CD14-positive monocyte (primary cell): ENCODE measurements at regions not wholly inside any gene's neighbourhood (a gene's known extent, or its start where the extent isn't known, plus 50 kb on each side); places are given as distances from the start of the nearest gene placed in this dataset.

Source experiments
- DNase-seq, 3 donors: peaks; one replicate each; pipeline ENCODE4 v3.0.0-alpha.2; 2011 to 2022
- H2AFZ ChIP-seq: 2 replicates; pipeline ENCODE4 v1.6.0; 2012; ENCODE audit warnings: mild to moderate bottlenecking, low read depth, low read length, inconsistent platforms; ENCODE audit not compliant: insufficient read depth, poor library complexity, severe bottlenecking
- H3K27ac ChIP-seq, 2 donors: 1 replicate in 1 of 2; 2 replicates in 1 of 2; pipeline ENCODE4 v1.5.1; 2012 to 2013; ENCODE audit warnings: low read length in 2 of 2, control low read depth in 1 of 2, inconsistent platforms in 1 of 2, low read depth in 1 of 2, mild to moderate bottlenecking in 1 of 2
- H3K27me3 ChIP-seq, 2 donors: one replicate each; pipeline versions ENCODE4 v1.6.0 to v1.6.1; 2011 to 2013; ENCODE audit warnings: low read length in 2 of 2; ENCODE audit not compliant: control insufficient read depth in 2 of 2, insufficient read depth in 2 of 2
- H3K36me3 ChIP-seq, 2 donors: replicated peaks in 1 of 2; 1 replicate in 1 of 2; 2 replicates in 1 of 2; pipeline versions ENCODE4 v1.5.1 to v1.6.1; 2012 to 2013; ENCODE audit warnings: low read length in 2 of 2, control low read depth in 1 of 2, inconsistent platforms in 1 of 2, mild to moderate bottlenecking in 1 of 2; ENCODE audit not compliant: insufficient read depth in 2 of 2, control insufficient read depth in 1 of 2
- H3K4me1 ChIP-seq, 2 donors: 1 replicate in 1 of 2; 2 replicates in 1 of 2; pipeline versions ENCODE4 v1.5.1 to v1.6.1; 2012 to 2013; ENCODE audit warnings: low read length in 2 of 2, control low read depth in 1 of 2, inconsistent platforms in 1 of 2, mild to moderate bottlenecking in 1 of 2, moderate library complexity in 1 of 2; ENCODE audit not compliant: insufficient read depth in 2 of 2, control insufficient read depth in 1 of 2
- H3K4me2 ChIP-seq: replicated peaks from 2 replicates; pipeline ENCODE3; 2012; ENCODE audit warnings: low read length, moderate library complexity, mild to moderate bottlenecking; ENCODE audit not compliant: poor library complexity, severe bottlenecking; ENCODE audit errors: extremely low read depth
- H3K4me3 ChIP-seq, 3 experiments: fragments of 200-600 bp in 1 of 3; sonication (generic) in 1 of 3; replicated peaks in 1 of 3; 1 replicate in 2 of 3; 2 replicates in 1 of 3; pipeline ENCODE4 v1.5.1; 2011 to 2013; ENCODE audit warnings: low read length in 3 of 3, mild to moderate bottlenecking in 3 of 3, control low read depth in 2 of 3, low read depth in 2 of 3, inconsistent platforms in 1 of 3, moderate library complexity in 1 of 3
- H3K79me2 ChIP-seq: 2 replicates; pipeline ENCODE4 v1.6.0; 2012; ENCODE audit warnings: mild to moderate bottlenecking, control low read depth, inconsistent platforms, low read length, moderate library complexity; ENCODE audit not compliant: insufficient read depth
- H3K9ac ChIP-seq: 2 replicates; pipeline ENCODE4 v1.6.0; 2017; ENCODE audit warnings: low read length, mild to moderate bottlenecking; ENCODE audit not compliant: insufficient read depth, poor library complexity, severe bottlenecking
- H3K9me3 ChIP-seq, 2 donors: replicated peaks in 1 of 2; 1 replicate in 1 of 2; 2 replicates in 1 of 2; pipeline versions ENCODE4 v1.5.1 to v1.6.1; 2012 to 2013; ENCODE audit warnings: low read length in 2 of 2, control low read depth in 1 of 2; ENCODE audit not compliant: control insufficient read depth in 1 of 2, insufficient read depth in 1 of 2
- H4K20me1 ChIP-seq: 2 replicates; pipeline ENCODE4 v1.6.0; 2012; ENCODE audit warnings: mild to moderate bottlenecking, low read length, control low read depth, moderate library complexity; ENCODE audit not compliant: insufficient read depth
- H3K27ac Mint-ChIP-seq, 7 donors: one replicate each; pipeline ENCODE4 v1.8.0; 2020; ENCODE audit warnings: mild to moderate bottlenecking in 7 of 7, mixed read lengths in 7 of 7, moderate library complexity in 6 of 7, inconsistent platforms in 2 of 7
- H3K27me3 Mint-ChIP-seq, 3 donors: one replicate each; pipeline ENCODE4 v1.8.0; 2021 to 2022; ENCODE audit warnings: low read depth in 3 of 3, mild to moderate bottlenecking in 3 of 3, mixed read lengths in 3 of 3, moderate library complexity in 3 of 3, inconsistent platforms in 1 of 3
- H3K36me3 Mint-ChIP-seq, 2 donors: one replicate each; pipeline ENCODE4 v1.8.0; 2020; ENCODE audit warnings: mixed read lengths in 2 of 2, inconsistent platforms in 1 of 2, mild to moderate bottlenecking in 1 of 2
- H3K4me1 Mint-ChIP-seq: one replicate; pipeline ENCODE4 v1.8.0; 2020; ENCODE audit warnings: mild to moderate bottlenecking, mixed read lengths
- H3K4me3 Mint-ChIP-seq, 2 donors: one replicate each; pipeline ENCODE4 v1.8.0; 2020; ENCODE audit warnings: mild to moderate bottlenecking in 2 of 2, mixed read lengths in 2 of 2, moderate library complexity in 1 of 2
- H3K9me3 Mint-ChIP-seq, 7 donors: one replicate each; pipeline ENCODE4 v1.8.0; 2020 to 2022; ENCODE audit warnings: mixed read lengths in 7 of 7, mild to moderate bottlenecking in 6 of 7, moderate library complexity in 6 of 7, inconsistent platforms in 2 of 7
- CTCF ChIP-seq: fragments of 200-600 bp; IDR thresholded peaks from one replicate; pipeline ENCODE4 v1.8.0; 2022; ENCODE audit warnings: antibody characterized with exemption, mild to moderate bottlenecking
- WGBS: methylation state at CpG from one replicate; pipeline ENCODE4 v1.1.5; 2013; ENCODE audit warnings: missing lambda C conversion rate; ENCODE audit not compliant: insufficient coverage; 5-methylcytosine and 5-hydroxymethylcytosine counted together
- intact Hi-C, 2 donors: fragments of 100-400 bp; cut with micrococcal nuclease; formaldehyde crosslinking; loops; one replicate each; pipeline versions ENCODE4 v1.15.0 to v1.15.1; 2023

- H3K4me3 ChIP-seq = no peak overlapping the region
- H3K36me3 Mint-ChIP-seq = no peaks in the 10 kb centered on the region
- H2AFZ ChIP-seq = no peak overlapping the region
- H3K9ac ChIP-seq = no peak overlapping the region
- intact Hi-C loops = no loop called here
- WGBS = 86% methylated on average over 1 of the region's 4 CpGs
- H3K27me3 ChIP-seq = no peaks in the 10 kb centered on the region
- no peak overlapping the region for H3K27ac ChIP-seq
- H3K4me1 Mint-ChIP-seq = no peaks in the 10 kb centered on the region
- H3K36me3 ChIP-seq = no peaks in the 10 kb centered on the region
- TF ChIP-seq CTCF = no peak
- no peak for DNase-seq
- H3K4me3 Mint-ChIP-seq = no peak overlapping the region
- H3K4me2 ChIP-seq = no peak overlapping the region
- H3K9me3 Mint-ChIP-seq = peaks cover 0 to 3% (median 0%) of the 10 kb centered on the region in 7 donors
- H3K79me2 ChIP-seq = no peaks in the 10 kb centered on the region
- peaks cover 0 to 1% (median 0%) of the 10 kb centered on the region in 3 donors for H3K27me3 Mint-ChIP-seq
- H3K9me3 ChIP-seq = no peaks in the 10 kb centered on the region
- H3K4me1 ChIP-seq = no peaks in the 10 kb centered on the region
- H3K27ac Mint-ChIP-seq = no peak overlapping the region
- H4K20me1 ChIP-seq = no peaks in the 10 kb centered on the region
Measured at GRCh38 chr9:106333481-106333880, 529.5 kb upstream of the ZNF462 start.

- no peak for TF ChIP-seq CTCF
- WGBS = no CpG with 5 or more reads among the region's 4 CpGs
- no peak overlapping the region for H3K9ac ChIP-seq
Measured at GRCh38 chr9:106334081-106334480, 528.9 kb upstream of the ZNF462 start.

More at GRCh38 chr9:106334081-106334480, 528.9 kb upstream of the ZNF462 start:
- Histone ChIP-seq H3K4me2 (no peak overlapping the region), H3K27ac (no peak overlapping the region), H3K36me3 (no peaks in the 10 kb centered on the region), H3K4me1 (no peaks in the 10 kb centered on the region), H3K4me3 (no peak overlapping the region), H3K79me2 (no peaks in the 10 kb centered on the region), H4K20me1 (no peaks in the 10 kb centered on the region), H2AFZ (no peak overlapping the region), H3K9me3 (no peaks in the 10 kb centered on the region), H3K27me3 (no peaks in the 10 kb centered on the region)
- peaks cover 0 to 1% (median 0%) of the 10 kb centered on the region in 3 donors for H3K27me3 Mint-ChIP-seq
- H3K9me3 Mint-ChIP-seq = peaks cover 0 to 3% (median 0%) of the 10 kb centered on the region in 7 donors
- no peaks in the 10 kb centered on the region for H3K4me1 Mint-ChIP-seq
- intact Hi-C loops = no loop called here
- H3K36me3 Mint-ChIP-seq = no peaks in the 10 kb centered on the region
- H3K27ac Mint-ChIP-seq = no peak overlapping the region
- no peak for DNase-seq
- no peak overlapping the region for H3K4me3 Mint-ChIP-seq
